GM12878 (cell line): ENCODE measurements at regions not wholly inside any gene's neighbourhood (a gene's known extent, or its start where the extent isn't known, plus 50 kb on each side); places are given as distances from the start of the nearest gene placed in this dataset.

Experiments
- ATAC-seq: fragments of 200-7000 bp; cut with Tn5 transposase; 3 replicates; pipeline ENCODE4 v1.9.1; 2020; ENCODE audit warnings: mild to moderate bottlenecking, moderate library complexity
- BruUV-seq: library from RNA; stranded (reverse); fragments of 400-500 nt; replicated peaks from 2 replicates; lab custom pipeline; 2021; lab: Mats Ljungman, UMichigan
- CTCF ChIA-PET: fragments of 300-600 bp; sonication (Branson Sonifier 250); formaldehyde crosslinking; extraction: SDS; loops from one replicate; lab custom pipeline; 2021; ENCODE audit warnings: inconsistent platforms; lab: Yijun Ruan, JAX
- POLR2A ChIA-PET: fragments of 350-600 bp; formaldehyde crosslinking; extraction: SDS; loops from one replicate; lab custom pipeline; 2021; ENCODE audit warnings: inconsistent platforms; lab: Charles Lee
- RAD21 ChIA-PET: fragments of 300-600 bp; sonication (Branson Sonifier 250); formaldehyde crosslinking; loops from one replicate; lab custom pipeline; 2023; ENCODE audit warnings: antibody characterized with exemption; ENCODE audit not compliant: unreplicated experiment; lab: Charles Lee
- SMC1A ChIA-PET: fragments of 300-600 bp; sonication (Branson Sonifier 250); formaldehyde crosslinking; loops from one replicate; lab custom pipeline; 2023; ENCODE audit not compliant: unreplicated experiment, uncharacterized antibody; lab: Charles Lee
- DNase-seq: peaks from one replicate; pipeline ENCODE4 v3.0.0-alpha.2; 2011; ENCODE audit warnings: low read depth, low spot score
- FAIRE-seq: peaks from 3 replicates; lab custom pipeline; 2011; peaks lifted over from hg19 to GRCh38; lab: Jason Lieb, UNC
- H2AFZ ChIP-seq: 2 replicates; pipeline ENCODE4 v1.6.0; 2011; ENCODE audit warnings: low read depth, low read length, control low read depth; ENCODE audit not compliant: control insufficient read depth
- H3K27ac ChIP-seq: 2 replicates; pipeline ENCODE4 v1.5.1; 2011; ENCODE audit warnings: control low read depth; ENCODE audit not compliant: control insufficient read depth, insufficient read depth
- H3K27me3 ChIP-seq, 2 experiments: replicated peaks in 1 of 2; 2 replicates each; pipeline versions ENCODE4 v1.6.0 to v1.6.1; 2011; ENCODE audit warnings: low read length in 1 of 2; ENCODE audit not compliant: control insufficient read depth in 2 of 2, insufficient read depth in 2 of 2
- H3K36me3 ChIP-seq, 2 experiments: 2 replicates each; pipeline ENCODE4 v1.5.1; 2011; ENCODE audit warnings: low read length in 1 of 2; ENCODE audit not compliant: control insufficient read depth in 2 of 2, insufficient read depth in 2 of 2
- H3K4me1 ChIP-seq: 2 replicates; pipeline ENCODE4 v1.6.1; 2011; ENCODE audit warnings: mild to moderate bottlenecking, low read length, moderate library complexity, mixed read lengths; ENCODE audit not compliant: control insufficient read depth, insufficient read depth
- H3K4me2 ChIP-seq: 2 replicates; pipeline ENCODE4 v1.6.0; 2011; ENCODE audit warnings: control low read depth; ENCODE audit not compliant: control insufficient read depth, insufficient read depth
- H3K4me3 ChIP-seq: fragments of 200-600 bp; sonication (generic); 2 replicates; pipeline ENCODE4 v1.5.1; 2016
- H3K79me2 ChIP-seq: 2 replicates; pipeline ENCODE4 v1.6.0; 2011; ENCODE audit warnings: low read length; ENCODE audit not compliant: control insufficient read depth, insufficient read depth
- H3K9ac ChIP-seq: 2 replicates; pipeline ENCODE4 v1.8.0; 2011; ENCODE audit warnings: low read length, control low read depth, mixed read lengths; ENCODE audit not compliant: control insufficient read depth, insufficient read depth
- H3K9me3 ChIP-seq: replicated peaks from 3 replicates; pipeline ENCODE4 v1.5.1; 2011; ENCODE audit warnings: mild to moderate bottlenecking, low read length; ENCODE audit not compliant: control insufficient read depth, insufficient read depth
- H4K20me1 ChIP-seq: 2 replicates; pipeline ENCODE4 v1.6.0; 2011; ENCODE audit not compliant: control insufficient read depth, insufficient read depth
- KDM1A ChIP-seq: fragments of 200-600 bp; sonication (generic); IDR thresholded peaks from 2 replicates; pipeline ENCODE4 v1.6.1; 2016; ENCODE audit warnings: borderline replicate concordance
- MTA2 ChIP-seq: fragments of 450-650 bp; IDR thresholded peaks from 2 replicates; pipeline ENCODE4 v1.6.1; 2016; ENCODE audit warnings: low read depth, mild to moderate bottlenecking, moderate library complexity
- NR2C2 ChIP-seq: IDR thresholded peaks from 2 replicates; pipeline ENCODE4 v1.6.1; 2011; ENCODE audit warnings: borderline replicate concordance, low read depth; ENCODE audit not compliant: control insufficient read depth, insufficient read length
- SREBF1 ChIP-seq: IDR thresholded peaks from 2 replicates; pipeline ENCODE4 v1.6.1; 2012; ENCODE audit warnings: mild to moderate bottlenecking, low read length
- SUPT20H ChIP-seq: IDR thresholded peaks from 2 replicates; pipeline ENCODE4 v1.6.1; 2011; ENCODE audit warnings: low read depth, mild to moderate bottlenecking, low read length, moderate library complexity, borderline replicate concordance; ENCODE audit not compliant: control insufficient read depth
- ZBED1 ChIP-seq: IDR thresholded peaks from 2 replicates; pipeline ENCODE4 v1.6.1; 2016; ENCODE audit warnings: borderline replicate concordance
- WGBS: methylation state at CpG from one replicate; pipeline ENCODE4 v1.1.6; 2016; ENCODE audit warnings: low lambda C conversion rate; ENCODE audit not compliant: insufficient replicate concordance, insufficient coverage; ENCODE audit errors: missing lambda C conversion rate; 5-methylcytosine and 5-hydroxymethylcytosine counted together
- in situ Hi-C: fragments of 300-500 bp; cut with MboI; formaldehyde crosslinking; loops from 9 replicates; pipeline ENCODE4 v1.14.3; 2018; ENCODE audit warnings: mixed read lengths
- intact Hi-C: fragments of 100-400 bp; cut with micrococcal nuclease; formaldehyde crosslinking; loops from one replicate; pipeline ENCODE4 v1.14.2; 2022; ENCODE audit not compliant: unreplicated experiment
- TF ChIP-seq, protein P1 (sequence below): fragments of 450-650 bp; conservative IDR thresholded peaks from 2 replicates; pipeline ENCODE4 v1.6.1; 2017; ENCODE audit warnings: mild to moderate bottlenecking, moderate library complexity
- TF ChIP-seq, protein P2 (sequence below): IDR thresholded peaks from 2 replicates; pipeline ENCODE4 v1.6.1; 2011; ENCODE audit warnings: borderline replicate concordance, low read depth, mild to moderate bottlenecking, moderate library complexity, mixed read lengths, low read length; ENCODE audit not compliant: insufficient read depth; ENCODE audit errors: extremely low read length
- TF ChIP-seq, protein P3 (sequence below): fragments of 450-650 bp; IDR thresholded peaks from 2 replicates; pipeline ENCODE4 v1.6.1; 2018; ENCODE audit warnings: mild to moderate bottlenecking, low read depth, moderate library complexity; ENCODE audit not compliant: partially characterized antibody
- TF ChIP-seq, protein P4 (sequence below): IDR thresholded peaks from 2 replicates; pipeline ENCODE4 v1.6.1; 2012; ENCODE audit warnings: low read depth, low read length, improper control_type of control experiment
- TF ChIP-seq, protein P5 (sequence below): IDR thresholded peaks from 2 replicates; pipeline ENCODE4 v1.6.1; 2012; ENCODE audit warnings: improper control_type of control experiment, low read depth, low read length; ENCODE audit not compliant: insufficient replicate concordance

DNA sequence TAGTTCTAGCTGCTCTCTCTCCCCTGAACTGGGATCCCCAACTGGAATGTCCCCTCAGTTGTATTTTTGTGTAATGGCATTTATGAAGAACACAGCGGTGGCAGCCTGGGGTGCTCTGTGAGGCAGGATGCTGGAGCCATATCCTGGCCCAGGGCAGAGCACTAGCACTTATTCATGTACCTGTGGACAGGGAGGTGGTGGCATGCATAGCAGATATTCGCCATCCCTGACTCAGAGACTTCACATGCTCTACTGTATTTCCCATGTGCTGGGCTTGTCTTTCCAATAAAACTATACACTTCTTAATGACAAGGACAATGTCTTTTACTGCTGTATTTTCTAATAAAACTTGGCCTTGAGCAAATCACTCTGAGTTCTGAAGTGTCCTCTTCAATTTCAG lies 125.3 kb downstream of the ADAMTS15 start (continued):
- no peak for TF ChIP-seq NR2C2
- TF ChIP-seq, protein P1, sequence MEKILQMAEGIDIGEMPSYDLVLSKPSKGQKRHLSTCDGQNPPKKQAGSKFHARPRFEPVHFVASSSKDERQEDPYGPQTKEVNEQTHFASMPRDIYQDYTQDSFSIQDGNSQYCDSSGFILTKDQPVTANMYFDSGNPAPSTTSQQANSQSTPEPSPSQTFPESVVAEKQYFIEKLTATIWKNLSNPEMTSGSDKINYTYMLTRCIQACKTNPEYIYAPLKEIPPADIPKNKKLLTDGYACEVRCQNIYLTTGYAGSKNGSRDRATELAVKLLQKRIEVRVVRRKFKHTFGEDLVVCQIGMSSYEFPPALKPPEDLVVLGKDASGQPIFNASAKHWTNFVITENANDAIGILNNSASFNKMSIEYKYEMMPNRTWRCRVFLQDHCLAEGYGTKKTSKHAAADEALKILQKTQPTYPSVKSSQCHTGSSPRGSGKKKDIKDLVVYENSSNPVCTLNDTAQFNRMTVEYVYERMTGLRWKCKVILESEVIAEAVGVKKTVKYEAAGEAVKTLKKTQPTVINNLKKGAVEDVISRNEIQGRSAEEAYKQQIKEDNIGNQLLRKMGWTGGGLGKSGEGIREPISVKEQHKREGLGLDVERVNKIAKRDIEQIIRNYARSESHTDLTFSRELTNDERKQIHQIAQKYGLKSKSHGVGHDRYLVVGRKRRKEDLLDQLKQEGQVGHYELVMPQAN = no peak
- TF ChIP-seq, protein P2, sequence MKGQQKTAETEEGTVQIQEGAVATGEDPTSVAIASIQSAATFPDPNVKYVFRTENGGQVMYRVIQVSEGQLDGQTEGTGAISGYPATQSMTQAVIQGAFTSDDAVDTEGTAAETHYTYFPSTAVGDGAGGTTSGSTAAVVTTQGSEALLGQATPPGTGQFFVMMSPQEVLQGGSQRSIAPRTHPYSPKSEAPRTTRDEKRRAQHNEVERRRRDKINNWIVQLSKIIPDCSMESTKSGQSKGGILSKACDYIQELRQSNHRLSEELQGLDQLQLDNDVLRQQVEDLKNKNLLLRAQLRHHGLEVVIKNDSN = no peak

DNA sequence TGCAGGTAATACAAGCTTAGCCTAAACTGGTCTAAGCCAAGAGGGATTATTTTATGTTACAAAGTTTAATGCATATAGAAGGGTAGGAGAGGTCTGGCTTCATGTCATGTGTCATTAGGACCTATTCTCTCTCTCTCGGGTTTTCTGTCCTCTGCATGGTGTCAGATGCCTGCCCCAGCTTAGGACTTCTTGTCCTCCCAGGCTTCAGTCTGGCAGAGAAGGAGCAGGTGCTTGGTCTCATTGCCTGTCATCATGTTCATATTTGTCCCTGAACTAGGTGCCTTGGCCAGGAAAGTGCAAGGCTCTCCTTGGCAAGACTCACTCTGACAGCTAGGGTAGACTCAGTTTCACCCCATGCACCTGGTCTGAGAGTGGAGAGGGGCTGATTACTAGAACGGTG lies 126.3 kb downstream of the ADAMTS15 start:
- in situ Hi-C loops = no loop called here
- CTCF ChIA-PET = no interaction called here
- SMC1A ChIA-PET = no interaction called here
- TF ChIP-seq SUPT20H (no peak), ZBED1 (no peak), SREBF1 (no peak), KDM1A (no peak), MTA2 (no peak)
- TF ChIP-seq, protein P3, sequence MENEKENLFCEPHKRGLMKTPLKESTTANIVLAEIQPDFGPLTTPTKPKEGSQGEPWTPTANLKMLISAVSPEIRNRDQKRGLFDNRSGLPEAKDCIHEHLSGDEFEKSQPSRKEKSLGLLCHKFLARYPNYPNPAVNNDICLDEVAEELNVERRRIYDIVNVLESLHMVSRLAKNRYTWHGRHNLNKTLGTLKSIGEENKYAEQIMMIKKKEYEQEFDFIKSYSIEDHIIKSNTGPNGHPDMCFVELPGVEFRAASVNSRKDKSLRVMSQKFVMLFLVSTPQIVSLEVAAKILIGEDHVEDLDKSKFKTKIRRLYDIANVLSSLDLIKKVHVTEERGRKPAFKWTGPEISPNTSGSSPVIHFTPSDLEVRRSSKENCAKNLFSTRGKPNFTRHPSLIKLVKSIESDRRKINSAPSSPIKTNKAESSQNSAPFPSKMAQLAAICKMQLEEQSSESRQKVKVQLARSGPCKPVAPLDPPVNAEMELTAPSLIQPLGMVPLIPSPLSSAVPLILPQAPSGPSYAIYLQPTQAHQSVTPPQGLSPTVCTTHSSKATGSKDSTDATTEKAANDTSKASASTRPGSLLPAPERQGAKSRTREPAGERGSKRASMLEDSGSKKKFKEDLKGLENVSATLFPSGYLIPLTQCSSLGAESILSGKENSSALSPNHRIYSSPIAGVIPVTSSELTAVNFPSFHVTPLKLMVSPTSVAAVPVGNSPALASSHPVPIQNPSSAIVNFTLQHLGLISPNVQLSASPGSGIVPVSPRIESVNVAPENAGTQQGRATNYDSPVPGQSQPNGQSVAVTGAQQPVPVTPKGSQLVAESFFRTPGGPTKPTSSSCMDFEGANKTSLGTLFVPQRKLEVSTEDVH = no peak
- TF ChIP-seq, protein P4, sequence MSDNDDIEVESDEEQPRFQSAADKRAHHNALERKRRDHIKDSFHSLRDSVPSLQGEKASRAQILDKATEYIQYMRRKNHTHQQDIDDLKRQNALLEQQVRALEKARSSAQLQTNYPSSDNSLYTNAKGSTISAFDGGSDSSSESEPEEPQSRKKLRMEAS = no peak
- TF ChIP-seq, protein P5, sequence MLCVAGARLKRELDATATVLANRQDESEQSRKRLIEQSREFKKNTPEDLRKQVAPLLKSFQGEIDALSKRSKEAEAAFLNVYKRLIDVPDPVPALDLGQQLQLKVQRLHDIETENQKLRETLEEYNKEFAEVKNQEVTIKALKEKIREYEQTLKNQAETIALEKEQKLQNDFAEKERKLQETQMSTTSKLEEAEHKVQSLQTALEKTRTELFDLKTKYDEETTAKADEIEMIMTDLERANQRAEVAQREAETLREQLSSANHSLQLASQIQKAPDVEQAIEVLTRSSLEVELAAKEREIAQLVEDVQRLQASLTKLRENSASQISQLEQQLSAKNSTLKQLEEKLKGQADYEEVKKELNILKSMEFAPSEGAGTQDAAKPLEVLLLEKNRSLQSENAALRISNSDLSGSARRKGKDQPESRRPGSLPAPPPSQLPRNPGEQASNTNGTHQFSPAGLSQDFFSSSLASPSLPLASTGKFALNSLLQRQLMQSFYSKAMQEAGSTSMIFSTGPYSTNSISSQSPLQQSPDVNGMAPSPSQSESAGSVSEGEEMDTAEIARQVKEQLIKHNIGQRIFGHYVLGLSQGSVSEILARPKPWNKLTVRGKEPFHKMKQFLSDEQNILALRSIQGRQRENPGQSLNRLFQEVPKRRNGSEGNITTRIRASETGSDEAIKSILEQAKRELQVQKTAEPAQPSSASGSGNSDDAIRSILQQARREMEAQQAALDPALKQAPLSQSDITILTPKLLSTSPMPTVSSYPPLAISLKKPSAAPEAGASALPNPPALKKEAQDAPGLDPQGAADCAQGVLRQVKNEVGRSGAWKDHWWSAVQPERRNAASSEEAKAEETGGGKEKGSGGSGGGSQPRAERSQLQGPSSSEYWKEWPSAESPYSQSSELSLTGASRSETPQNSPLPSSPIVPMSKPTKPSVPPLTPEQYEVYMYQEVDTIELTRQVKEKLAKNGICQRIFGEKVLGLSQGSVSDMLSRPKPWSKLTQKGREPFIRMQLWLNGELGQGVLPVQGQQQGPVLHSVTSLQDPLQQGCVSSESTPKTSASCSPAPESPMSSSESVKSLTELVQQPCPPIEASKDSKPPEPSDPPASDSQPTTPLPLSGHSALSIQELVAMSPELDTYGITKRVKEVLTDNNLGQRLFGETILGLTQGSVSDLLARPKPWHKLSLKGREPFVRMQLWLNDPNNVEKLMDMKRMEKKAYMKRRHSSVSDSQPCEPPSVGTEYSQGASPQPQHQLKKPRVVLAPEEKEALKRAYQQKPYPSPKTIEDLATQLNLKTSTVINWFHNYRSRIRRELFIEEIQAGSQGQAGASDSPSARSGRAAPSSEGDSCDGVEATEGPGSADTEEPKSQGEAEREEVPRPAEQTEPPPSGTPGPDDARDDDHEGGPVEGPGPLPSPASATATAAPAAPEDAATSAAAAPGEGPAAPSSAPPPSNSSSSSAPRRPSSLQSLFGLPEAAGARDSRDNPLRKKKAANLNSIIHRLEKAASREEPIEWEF = no peak

More for the DNA sequence above, 126.3 kb downstream of the ADAMTS15 start:
- Histone ChIP-seq H3K4me1 (no peaks in the 10 kb centered on the region), H3K9me3 (no peaks in the 10 kb centered on the region), H3K4me2 (no peak overlapping the region), H3K36me3 (no peaks in the 10 kb centered on the region), H4K20me1 (no peaks in the 10 kb centered on the region), H3K4me3 (no peak overlapping the region), H3K27ac (no peak overlapping the region), H3K9ac (no peak overlapping the region), H3K79me2 (no peaks in the 10 kb centered on the region), H3K27me3 (peaks cover 0 to 3% of the 10 kb centered on the region in 2 experiments; a peak in 2 of 4 replicates), H2AFZ (no peak overlapping the region)
- no TSS peak for BruUV-seq
- intact Hi-C loops = no loop called here
- FAIRE-seq = no peak
- ChIA-PET POLR2A (no interaction called here), RAD21 (no interaction called here)
- ATAC-seq = no peak
- WGBS = 47% methylated on average over 2 of the region's 2 CpGs
- no peak for DNase-seq
